ENCODE measurements at regions not wholly inside any gene's neighbourhood (a gene's known extent, or its start where the extent isn't known, plus 50 kb on each side); places are given as distances from the start of the nearest gene placed in this dataset.

DNA sequence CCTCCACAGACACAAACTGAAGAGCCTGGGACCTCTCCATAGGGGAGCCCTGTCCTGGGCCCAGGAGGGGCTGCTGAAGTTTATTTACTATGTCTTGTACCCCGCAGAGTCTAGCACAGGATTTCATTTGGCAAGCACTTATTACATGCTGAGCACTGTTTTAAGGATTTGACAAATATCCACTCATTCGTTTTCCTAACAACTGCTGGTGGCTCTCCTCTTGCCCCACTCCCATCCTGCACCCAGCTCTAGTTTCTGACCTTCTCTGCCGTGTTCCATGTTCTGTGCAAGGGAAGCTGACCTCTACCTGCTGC is 127.0 kb upstream of the MAFB start:
- TF ChIP-seq FOXA1 (IDR thresholded peaks at IDR 0.05) = no peak
- TF ChIP-seq SUZ12 (IDR thresholded peaks at IDR 0.05) = no peak
- TF ChIP-seq ARNT (IDR thresholded peaks at IDR 0.05) = no peak
- no peak for TF ChIP-seq LEF1 (IDR thresholded peaks at IDR 0.05; ENCODE audit: borderline replicate concordance)
- no peak for TF ChIP-seq NFRKB (IDR thresholded peaks at IDR 0.05)
- no peak for TF ChIP-seq FOXM1 (IDR thresholded peaks at IDR 0.05; ENCODE audit: borderline replicate concordance)
- TF ChIP-seq BHLHE40 (IDR thresholded peaks at IDR 0.05; ENCODE audit: borderline replicate concordance) = no peak
- TF ChIP-seq TARDBP (IDR thresholded peaks at IDR 0.05) = no peak
- TF ChIP-seq ELF4 (IDR thresholded peaks at IDR 0.05) = no peak
- no peak for TF ChIP-seq FOXK2 (IDR thresholded peaks at IDR 0.05)
- no peak for TF ChIP-seq SP1 (IDR thresholded peaks at IDR 0.05)
- TF ChIP-seq L3MBTL2 (conservative IDR thresholded peaks at IDR 0.05) = no peak
- TF ChIP-seq ZNF384 (IDR thresholded peaks at IDR 0.05) = no peak
- TF ChIP-seq, protein P1, sequence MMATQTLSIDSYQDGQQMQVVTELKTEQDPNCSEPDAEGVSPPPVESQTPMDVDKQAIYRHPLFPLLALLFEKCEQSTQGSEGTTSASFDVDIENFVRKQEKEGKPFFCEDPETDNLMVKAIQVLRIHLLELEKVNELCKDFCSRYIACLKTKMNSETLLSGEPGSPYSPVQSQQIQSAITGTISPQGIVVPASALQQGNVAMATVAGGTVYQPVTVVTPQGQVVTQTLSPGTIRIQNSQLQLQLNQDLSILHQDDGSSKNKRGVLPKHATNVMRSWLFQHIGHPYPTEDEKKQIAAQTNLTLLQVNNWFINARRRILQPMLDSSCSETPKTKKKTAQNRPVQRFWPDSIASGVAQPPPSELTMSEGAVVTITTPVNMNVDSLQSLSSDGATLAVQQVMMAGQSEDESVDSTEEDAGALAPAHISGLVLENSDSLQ (IDR thresholded peaks at IDR 0.05) = no peak
